ENCODE measurements at regions not wholly inside any gene's neighbourhood (a gene's known extent, or its start where the extent isn't known, plus 50 kb on each side); places are given as distances from the start of the nearest gene placed in this dataset.
"Not testable (repeated sequence)": the region's sequence is repeated elsewhere in the genome, so short reads cannot be mapped to it uniquely, and the experiment has no call there.

- no peak for DNase-seq (ENCODE audit: low read depth in 2 of 2)
Observed at GRCh38 chr14:105888784-105889665, 362.6 kb downstream of the TMEM121 start.

GRCh38 chr14:105889666-105890473 is 363.5 kb downstream of the TMEM121 start:
- no peak for DNase-seq (ENCODE audit: low read depth in 2 of 2)

- no peak for DNase-seq (ENCODE audit: low read depth in 2 of 2)
Observed at GRCh38 chr14:105890474-105891220, 364.3 kb downstream of the TMEM121 start.

- DNase-seq (ENCODE audit: low read depth in 2 of 2) = no peak
Observed at GRCh38 chr14:105891221-105891602, 364.8 kb downstream of the TMEM121 start.

GRCh38 chr14:105891631-105892452 is 365.5 kb downstream of the TMEM121 start:
- DNase-seq (ENCODE audit: low read depth in 2 of 2) = no peak

- DNase-seq (ENCODE audit: low read depth in 2 of 2) = not testable (repeated sequence)
Observed at GRCh38 chr14:105892453-105893441, 366.4 kb downstream of the TMEM121 start.

- not testable (repeated sequence) for DNase-seq (ENCODE audit: low read depth in 2 of 2)
Observed at GRCh38 chr14:105893686-105894085, 367.3 kb downstream of the TMEM121 start.

GRCh38 chr14:105894125-105894977 is 368.0 kb downstream of the TMEM121 start:
- no peak for DNase-seq (ENCODE audit: low read depth in 2 of 2)

- no peak for DNase-seq (ENCODE audit: low read depth in 2 of 2)
Observed at GRCh38 chr14:105894978-105895881, 368.8 kb downstream of the TMEM121 start.

- DNase-seq (ENCODE audit: low read depth in 2 of 2) = not testable (repeated sequence)
Observed at GRCh38 chr14:105896206-105896605, 369.8 kb downstream of the TMEM121 start.

- DNase-seq (ENCODE audit: low read depth in 2 of 2) = not testable (repeated sequence)
Observed at GRCh38 chr14:105896961-105897724, 370.8 kb downstream of the TMEM121 start.

- DNase-seq (ENCODE audit: low read depth in 2 of 2) = no peak
Observed at GRCh38 chr14:105897725-105898113, 371.3 kb downstream of the TMEM121 start.

GRCh38 chr14:105898482-105899010 is 372.2 kb downstream of the TMEM121 start:
- no peak for DNase-seq (ENCODE audit: low read depth in 2 of 2)

- no peak for DNase-seq (ENCODE audit: low read depth in 2 of 2)
Observed at GRCh38 chr14:105899071-105899641, 372.8 kb downstream of the TMEM121 start.

GRCh38 chr14:105899657-105900397 is 373.4 kb downstream of the TMEM121 start:
- DNase-seq (ENCODE audit: low read depth in 2 of 2) = no peak
